GM12872 (cell line): ENCODE measurements at regions not wholly inside any gene's neighbourhood (a gene's known extent, or its start where the extent isn't known, plus 50 kb on each side); places are given as distances from the start of the nearest gene placed in this dataset.

ENCODE experiments used
- CTCF ChIP-seq: IDR thresholded peaks from 3 replicates; pipeline ENCODE4 v1.5.1; 2011; ENCODE audit warnings: low read depth, mild to moderate bottlenecking, low read length, moderate library complexity; ENCODE audit not compliant: insufficient read depth

- TF ChIP-seq CTCF, result no peak
These were observed 288.6 kb upstream of the C9orf72 start for GRCh38 chr9:27861887-27862286.

- TF ChIP-seq CTCF, result no peak
These were observed 291.6 kb upstream of the C9orf72 start for GRCh38 chr9:27864644-27865438.

GRCh38 chr9:27866741-27867140 is 293.5 kb upstream of the C9orf72 start:
- TF ChIP-seq CTCF, result no peak

- no peak for TF ChIP-seq CTCF
These were observed 297.1 kb upstream of the C9orf72 start for GRCh38 chr9:27870404-27870803.

GRCh38 chr9:27880156-27880555 is 306.9 kb upstream of the C9orf72 start:
- TF ChIP-seq CTCF, result no peak

- no peak for TF ChIP-seq CTCF
These were observed 307.4 kb upstream of the C9orf72 start for GRCh38 chr9:27880635-27881034.

- TF ChIP-seq CTCF, result peak; percentile 98
These were observed 315.5 kb upstream of the C9orf72 start for GRCh38 chr9:27888661-27889295.
